Ascending aorta (tissue), 2 donors: ENCODE measurements at regions not wholly inside any gene's neighbourhood (a gene's known extent, or its start where the extent isn't known, plus 50 kb on each side); places are given as distances from the start of the nearest gene placed in this dataset.

Experiments
- DNase-seq, 2 donors: peaks; one replicate each; pipeline ENCODE4 v3.0.0-alpha.2; 2019; ENCODE audit warnings: low spot score in 2 of 2
- H3K27ac ChIP-seq, 2 donors: fragments of 200-600 bp; sonication (generic); one replicate each; pipeline ENCODE4 v1.5.1; 2016 to 2017; ENCODE audit warnings: mild to moderate bottlenecking in 1 of 2
- H3K27me3 ChIP-seq: fragments of 200-600 bp; sonication (generic); one replicate; pipeline ENCODE4 v1.5.1; 2017
- H3K36me3 ChIP-seq, 2 donors: fragments of 200-600 bp; sonication (generic); one replicate each; pipeline ENCODE4 v1.5.1; 2016
- H3K4me1 ChIP-seq, 2 donors: fragments of 200-600 bp; sonication (generic); one replicate each; pipeline ENCODE4 v1.5.1; 2016 to 2017; ENCODE audit warnings: mild to moderate bottlenecking in 1 of 2
- H3K4me3 ChIP-seq, 2 donors: fragments of 200-600 bp; sonication (generic); one replicate each; pipeline ENCODE4 v1.5.1; 2016 to 2017; ENCODE audit warnings: mild to moderate bottlenecking in 1 of 2
- H3K9me3 ChIP-seq, 2 donors: fragments of 200-600 bp; sonication (generic); one replicate each; pipeline ENCODE4 v1.5.1; 2016
- intact Hi-C: fragments of 100-400 bp; cut with DNase I; formaldehyde crosslinking; loops from one replicate; pipeline ENCODE4 v1.15.1; 2023
- TF ChIP-seq, protein P1 (sequence below), 3 experiments: fragments of 200-600 bp in 2 of 3; fragments of 450-650 bp in 1 of 3; sonication (generic) in 2 of 3; IDR thresholded peaks; one replicate each; pipeline ENCODE4 v1.5.1; 2016 to 2019; ENCODE audit warnings: antibody characterized with exemption in 3 of 3, mild to moderate bottlenecking in 1 of 3, moderate library complexity in 1 of 3

DNA sequence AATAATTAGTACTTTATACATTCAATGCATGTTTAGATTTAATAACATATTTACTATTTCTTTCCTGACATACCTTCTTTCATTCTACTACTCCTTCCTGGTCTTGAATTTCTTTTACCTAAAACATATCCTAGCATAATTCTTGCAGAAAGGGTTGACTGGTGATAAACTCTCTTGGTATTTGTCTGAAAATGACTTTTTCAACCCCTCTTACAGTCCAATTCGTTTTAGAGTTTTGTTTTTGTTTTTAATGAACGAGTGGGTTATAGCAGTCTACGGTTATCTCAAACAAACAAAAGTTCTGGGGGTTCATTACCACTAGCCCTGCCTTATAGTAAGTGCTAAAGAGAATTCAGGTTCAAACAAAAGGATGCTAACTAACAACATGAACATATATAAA lies 69.6 kb upstream of the ALDH1B1 start:
- peaks cover 3% of the 10 kb centered on the region in 2 donors for H3K4me1 ChIP-seq
- H3K36me3 ChIP-seq: no peaks in the 10 kb centered on the region
- H3K27ac ChIP-seq: no peak overlapping the region
- H3K4me3 ChIP-seq: no peak overlapping the region
- H3K27me3 ChIP-seq: no peaks in the 10 kb centered on the region
- DNase-seq: no peak
- TF ChIP-seq, protein P1, sequence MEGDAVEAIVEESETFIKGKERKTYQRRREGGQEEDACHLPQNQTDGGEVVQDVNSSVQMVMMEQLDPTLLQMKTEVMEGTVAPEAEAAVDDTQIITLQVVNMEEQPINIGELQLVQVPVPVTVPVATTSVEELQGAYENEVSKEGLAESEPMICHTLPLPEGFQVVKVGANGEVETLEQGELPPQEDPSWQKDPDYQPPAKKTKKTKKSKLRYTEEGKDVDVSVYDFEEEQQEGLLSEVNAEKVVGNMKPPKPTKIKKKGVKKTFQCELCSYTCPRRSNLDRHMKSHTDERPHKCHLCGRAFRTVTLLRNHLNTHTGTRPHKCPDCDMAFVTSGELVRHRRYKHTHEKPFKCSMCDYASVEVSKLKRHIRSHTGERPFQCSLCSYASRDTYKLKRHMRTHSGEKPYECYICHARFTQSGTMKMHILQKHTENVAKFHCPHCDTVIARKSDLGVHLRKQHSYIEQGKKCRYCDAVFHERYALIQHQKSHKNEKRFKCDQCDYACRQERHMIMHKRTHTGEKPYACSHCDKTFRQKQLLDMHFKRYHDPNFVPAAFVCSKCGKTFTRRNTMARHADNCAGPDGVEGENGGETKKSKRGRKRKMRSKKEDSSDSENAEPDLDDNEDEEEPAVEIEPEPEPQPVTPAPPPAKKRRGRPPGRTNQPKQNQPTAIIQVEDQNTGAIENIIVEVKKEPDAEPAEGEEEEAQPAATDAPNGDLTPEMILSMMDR (IDR thresholded peaks at IDR 0.05): no peak
- intact Hi-C loops: no loop called here
- H3K9me3 ChIP-seq: no peaks in the 10 kb centered on the region

DNA sequence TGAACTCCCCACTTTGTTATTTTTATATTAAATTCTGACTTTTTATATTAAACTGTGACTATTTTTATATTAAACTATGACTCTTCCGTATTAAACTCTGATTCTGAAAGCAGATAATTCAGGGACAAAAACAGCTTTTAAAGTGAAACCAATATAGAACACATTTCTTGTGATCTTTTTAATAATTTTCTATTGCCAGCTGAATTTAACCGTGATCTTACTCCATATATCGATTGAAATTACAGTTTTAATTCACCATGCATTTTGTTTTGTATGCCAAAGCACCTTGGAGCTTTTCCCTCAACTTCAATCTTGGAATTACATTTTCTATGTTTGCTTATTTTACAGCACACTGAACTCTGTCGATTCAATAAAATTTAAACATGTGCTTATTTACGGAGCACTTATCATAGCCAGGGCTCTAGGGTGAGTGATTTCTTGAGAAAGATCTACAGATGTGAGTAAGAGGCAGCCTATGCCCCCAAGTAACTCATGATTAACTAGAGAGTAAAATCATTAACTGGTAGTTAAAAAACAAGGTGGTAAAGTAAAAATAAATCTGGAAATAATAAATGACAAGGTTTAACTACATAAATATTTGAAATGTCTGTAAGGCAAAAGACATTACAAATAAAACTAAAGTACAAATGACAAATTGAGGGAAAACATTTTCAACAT lies 72.9 kb upstream of the ALDH1B1 start:
- peak overlapping the region; percentile 4 to 52 for H3K4me3 ChIP-seq
- H3K4me1 ChIP-seq: peaks cover 3% of the 10 kb centered on the region in 2 donors
- no peak for DNase-seq
- no peaks in the 10 kb centered on the region for H3K27me3 ChIP-seq
- H3K36me3 ChIP-seq: no peaks in the 10 kb centered on the region
- peak overlapping the region; percentile 51 to 58 for H3K27ac ChIP-seq
- intact Hi-C loops: loop anchor here (10.0 kb wide), 1 partner anchor 55 kb away; no protein-coding TSS in a partner anchor
- TF ChIP-seq, protein P1 (IDR thresholded peaks at IDR 0.05): no peak
- H3K9me3 ChIP-seq: no peaks in the 10 kb centered on the region

DNA sequence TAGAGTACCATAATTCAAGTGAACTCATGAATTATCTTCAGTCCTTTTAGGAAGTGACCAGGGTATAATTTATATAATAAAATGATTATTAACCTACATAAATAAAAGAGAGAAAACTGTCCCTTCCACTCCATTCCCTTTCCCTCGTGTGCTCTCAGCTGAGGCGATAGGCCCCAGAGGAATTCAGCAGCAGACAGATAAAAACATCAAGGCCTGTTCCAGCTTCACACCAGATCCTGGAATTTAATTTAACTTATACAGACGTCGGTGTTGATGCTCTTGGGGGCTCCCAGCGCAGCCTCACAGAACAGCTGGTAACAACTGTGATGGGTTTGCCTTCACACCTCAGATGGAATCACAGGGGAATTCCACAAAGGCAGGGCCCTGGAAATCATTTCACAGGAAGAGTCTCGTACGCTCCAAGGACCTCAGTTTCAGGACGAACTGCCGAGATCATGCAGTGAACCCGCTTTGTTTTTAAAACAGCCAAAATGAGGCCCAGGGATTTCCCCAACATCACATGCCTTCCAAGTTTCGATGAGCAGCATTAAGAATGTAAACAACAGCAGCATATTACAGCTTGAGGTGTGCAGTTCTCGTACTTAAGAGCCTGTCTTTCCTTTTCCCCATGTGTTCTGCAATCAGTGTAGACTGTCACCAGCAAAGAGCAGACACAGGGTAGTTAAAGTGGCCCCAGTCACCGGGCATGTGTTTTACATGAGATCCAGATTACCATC lies 73.6 kb upstream of the ALDH1B1 start:
- peak in 1 of 2 donors; percentile 50 for DNase-seq
- TF ChIP-seq, protein P1 (IDR thresholded peaks at IDR 0.05): no peak
- Histone ChIP-seq H3K36me3 (no peaks in the 10 kb centered on the region), H3K27me3 (no peaks in the 10 kb centered on the region), H3K27ac (peak overlapping the region; percentile 51 to 58), H3K9me3 (no peaks in the 10 kb centered on the region), H3K4me1 (peaks cover 3% of the 10 kb centered on the region in 2 donors), H3K4me3 (peak overlapping the region; percentile 4 to 52)
- intact Hi-C loops: loop anchor here (10.0 kb wide), 1 partner anchor 56 kb away; no protein-coding TSS in a partner anchor

DNA sequence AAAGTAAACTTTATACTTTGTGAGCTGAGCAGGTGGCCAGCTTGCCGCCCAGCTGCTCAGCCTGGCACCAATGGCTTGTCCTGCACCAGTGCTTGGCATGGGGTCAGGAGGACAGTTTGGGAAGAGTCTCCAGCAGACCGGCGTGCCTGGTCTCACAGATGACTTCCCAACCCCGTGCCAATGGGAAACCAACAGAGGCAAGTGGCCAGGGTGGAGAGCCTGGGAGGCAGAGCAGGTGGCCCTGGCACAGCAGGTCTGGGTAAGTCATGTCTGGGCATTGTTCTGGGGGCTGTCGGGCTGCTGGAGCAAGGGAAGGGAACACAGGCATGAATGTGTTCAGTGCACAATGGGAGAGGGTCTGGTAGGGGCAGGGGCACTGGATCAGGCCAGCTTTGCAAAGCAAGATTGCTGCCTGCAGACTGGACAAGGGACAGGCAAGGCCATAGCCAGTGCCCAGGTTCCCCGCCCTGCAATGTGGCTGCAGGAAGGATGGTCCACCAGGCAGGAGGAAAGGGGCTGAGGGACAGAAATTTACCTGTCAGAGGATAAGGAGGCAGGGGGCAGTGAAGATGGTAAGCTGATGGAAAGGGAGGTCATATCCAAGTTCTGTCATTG lies 76.2 kb upstream of the ALDH1B1 start:
- Histone ChIP-seq H3K9me3 (no peaks in the 10 kb centered on the region), H3K4me3 (no peak overlapping the region), H3K36me3 (no peaks in the 10 kb centered on the region), H3K27me3 (no peaks in the 10 kb centered on the region), H3K4me1 (peaks cover 3 to 11% of the 10 kb centered on the region in 2 donors), H3K27ac (no peak overlapping the region)
- DNase-seq: peak in 1 of 2 donors; percentile 45
- TF ChIP-seq, protein P1 (IDR thresholded peaks at IDR 0.05): no peak
- intact Hi-C loops: loop anchor here (10.0 kb wide), 1 partner anchor 59 kb away; no protein-coding TSS in a partner anchor

DNA sequence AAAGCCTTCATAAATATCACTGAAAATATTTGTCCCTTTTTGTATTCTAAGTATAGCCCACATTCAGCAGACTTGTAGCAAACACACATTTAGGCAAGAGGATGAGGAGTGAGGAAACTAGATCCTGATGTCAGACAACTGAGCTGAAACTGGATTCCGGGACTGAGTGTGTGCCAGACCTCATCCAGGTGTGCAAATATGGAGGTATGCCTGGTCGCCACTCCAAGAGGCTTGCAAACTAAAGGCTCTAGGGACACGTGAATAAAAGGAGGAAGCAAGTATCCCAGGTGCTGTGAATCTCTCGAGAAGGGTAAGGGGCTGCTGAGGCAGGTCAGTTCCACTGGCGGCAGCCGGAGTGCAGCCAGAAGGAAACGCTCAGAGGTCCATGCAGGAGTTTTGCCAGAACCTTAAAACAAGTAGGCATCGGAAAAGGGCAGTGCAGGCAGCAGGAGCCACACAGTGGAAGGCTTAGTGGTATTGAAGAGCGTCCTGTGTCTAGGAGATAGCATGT lies 77.4 kb upstream of the ALDH1B1 start:
- TF ChIP-seq, protein P1 (IDR thresholded peaks at IDR 0.05): no peak
- Histone ChIP-seq H3K4me1 (peaks cover 3 to 21% of the 10 kb centered on the region in 2 donors), H3K36me3 (no peaks in the 10 kb centered on the region), H3K27ac (no peak overlapping the region), H3K4me3 (no peak overlapping the region), H3K9me3 (no peaks in the 10 kb centered on the region), H3K27me3 (no peaks in the 10 kb centered on the region)
- DNase-seq: no peak
- intact Hi-C loops: loop anchor here (10.0 kb wide), 1 partner anchor 60 kb away; no protein-coding TSS in a partner anchor
